LNCAP (cell line): ENCODE measurements at regions not wholly inside any gene's neighbourhood (a gene's known extent, or its start where the extent isn't known, plus 50 kb on each side); places are given as distances from the start of the nearest gene placed in this dataset.

Experiments used
- CTCF ChIP-seq: fragments of 450-650 bp; IDR thresholded peaks from 2 replicates; pipeline ENCODE4 v1.5.1; 2017; ENCODE audit warnings: mild to moderate bottlenecking

DNA sequence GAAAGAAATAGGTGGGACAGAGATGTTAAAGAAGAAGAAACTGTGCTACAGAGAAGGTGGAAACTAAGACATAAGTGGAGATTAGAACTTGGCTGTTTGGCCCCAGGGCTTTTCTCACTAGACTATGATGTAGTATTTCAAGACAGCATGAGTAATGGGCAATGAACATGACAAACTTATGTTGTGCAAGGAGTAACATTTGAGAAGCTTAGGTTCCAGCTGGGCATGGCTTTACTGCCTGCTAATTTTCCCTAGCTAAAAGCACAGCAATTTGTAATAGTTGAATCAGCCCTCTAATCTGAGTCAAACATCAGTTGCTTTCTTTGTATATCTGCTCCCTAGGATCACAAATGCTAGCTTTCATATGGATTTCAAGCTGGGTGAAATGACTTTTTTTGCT is 294.3 kb upstream of the BMP2 start:
- no peak for TF ChIP-seq CTCF

- no peak for TF ChIP-seq CTCF
Observed at GRCh38 chr20:6471871-6472270, 295.6 kb upstream of the BMP2 start.

DNA sequence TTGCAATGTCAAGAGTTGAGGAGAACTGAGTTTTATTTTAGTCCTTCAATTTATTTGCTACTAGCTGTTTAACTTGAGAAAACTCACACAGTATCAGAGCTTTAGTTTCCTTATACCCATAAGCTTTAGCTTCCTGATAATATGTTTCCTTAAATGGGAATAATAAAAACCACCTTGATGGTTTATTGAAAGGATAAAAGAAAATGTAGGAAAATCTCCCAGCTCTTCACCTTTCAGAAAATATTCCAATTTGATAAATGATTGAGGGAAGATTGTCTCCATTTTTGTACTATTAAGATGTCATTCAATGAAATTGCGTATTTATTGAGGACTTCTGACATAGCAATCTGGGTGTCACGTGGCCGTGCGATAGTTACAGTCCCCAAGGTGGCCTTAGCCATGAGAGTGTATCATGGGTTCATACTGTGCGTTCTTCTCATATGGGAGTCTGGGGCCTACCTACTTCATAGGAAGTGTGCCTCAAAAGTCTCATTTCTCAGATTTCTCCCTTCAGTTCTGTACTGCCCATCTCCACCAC is 296.3 kb upstream of the BMP2 start:
- no peak for TF ChIP-seq CTCF

GRCh38 chr20:6469695-6470094 is 297.8 kb upstream of the BMP2 start:
- no peak for TF ChIP-seq CTCF

DNA sequence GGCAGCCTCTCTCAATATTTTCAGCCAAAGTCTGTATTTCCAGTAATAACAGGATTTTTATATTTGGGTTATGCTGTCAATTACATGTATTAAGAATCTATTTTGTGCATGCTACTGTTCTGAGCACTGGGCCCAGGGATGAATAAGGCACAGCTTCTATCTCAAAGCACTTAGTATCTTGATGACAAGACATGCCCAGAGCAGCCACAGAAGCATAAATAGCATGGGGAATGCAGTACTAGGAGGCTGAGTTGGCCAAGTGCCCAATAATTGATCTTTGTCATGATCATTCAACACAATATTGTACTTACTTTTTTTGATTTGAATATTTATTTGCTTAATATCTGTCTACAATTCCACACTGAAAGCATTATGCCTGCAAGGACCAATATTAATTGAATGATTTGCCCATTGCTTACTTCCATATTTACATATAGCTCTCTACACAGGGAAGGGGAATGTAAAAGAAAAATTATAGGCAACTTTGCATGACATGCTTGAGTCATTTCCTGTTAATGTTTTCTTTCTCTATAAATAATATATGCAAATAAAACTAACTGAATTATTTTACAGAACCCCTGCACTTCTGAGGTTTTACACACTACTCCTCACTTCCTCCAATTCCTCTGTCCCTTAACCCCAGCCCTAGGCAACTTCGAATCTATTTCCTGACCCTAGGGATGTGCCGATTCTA is 298.9 kb upstream of the BMP2 start:
- no peak for TF ChIP-seq CTCF

DNA sequence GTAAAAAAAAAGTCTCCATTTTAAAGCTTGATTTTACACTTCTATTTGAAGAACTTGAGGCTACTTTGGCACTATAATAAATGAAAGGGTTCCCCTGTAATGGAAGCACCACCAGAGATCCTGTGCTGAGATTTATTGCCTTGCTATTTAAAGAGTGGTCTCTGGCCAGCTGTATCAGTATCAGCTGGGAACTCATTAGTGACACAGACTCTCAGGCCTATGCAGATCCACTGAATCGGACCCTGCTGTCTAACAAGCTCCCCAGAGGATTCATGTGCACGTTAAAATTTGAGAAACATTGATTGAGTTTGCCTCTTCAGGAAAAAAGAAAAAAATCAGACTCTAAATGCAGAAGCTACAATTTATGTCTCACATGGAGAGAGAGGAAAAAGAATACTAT is 299.9 kb upstream of the BMP2 start:
- no peak for TF ChIP-seq CTCF

DNA sequence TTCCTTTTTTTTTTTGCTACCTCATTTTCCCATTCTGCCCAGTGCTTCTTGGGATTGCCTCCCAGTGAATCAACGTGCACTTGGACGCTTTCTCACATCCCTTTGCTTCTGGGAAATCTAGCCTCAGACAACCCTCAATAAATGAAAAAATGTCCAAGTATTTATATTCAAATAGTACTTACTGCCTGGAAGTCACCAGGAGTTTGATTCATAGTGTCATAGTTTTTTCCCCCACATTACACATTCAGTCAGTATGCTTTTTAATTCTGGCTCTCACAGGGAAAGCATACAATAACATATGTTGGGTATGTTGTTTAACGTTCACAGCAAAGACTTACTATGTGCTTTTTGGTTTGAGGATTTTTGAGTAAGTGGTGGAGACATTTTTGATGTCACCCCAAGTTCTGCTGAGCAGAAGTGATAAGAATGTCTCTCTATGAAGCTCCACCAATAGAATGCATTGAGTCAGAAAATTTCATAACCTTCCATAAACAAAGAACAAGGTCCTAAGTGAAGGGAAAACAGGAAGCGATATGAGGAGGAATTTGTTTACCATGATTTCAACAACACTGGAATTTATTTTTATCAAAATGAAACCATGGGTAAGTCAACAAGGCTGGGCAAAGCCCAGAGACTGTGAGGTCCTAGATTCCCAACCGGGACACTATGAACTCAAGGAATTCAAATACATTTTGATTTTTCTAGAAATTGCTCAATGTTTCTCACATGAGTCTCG is 301.2 kb upstream of the BMP2 start:
- TF ChIP-seq CTCF: no peak
